Neural progenitor cell (in vitro differentiated cells): ENCODE measurements at regions not wholly inside any gene's neighbourhood (a gene's known extent, or its start where the extent isn't known, plus 50 kb on each side); places are given as distances from the start of the nearest gene placed in this dataset.

Experiments used
- EZH2phosphoT487 ChIP-seq: fragments of 200-600 bp; sonication (generic); IDR thresholded peaks from 2 replicates; pipeline ENCODE4 v1.6.1; 2017; ENCODE audit warnings: antibody characterized with exemption
- TF ChIP-seq, protein P1 (sequence below): fragments of 200-600 bp; sonication (generic); IDR thresholded peaks from 2 replicates; pipeline ENCODE4 v1.5.1; 2017; ENCODE audit warnings: antibody characterized with exemption, mild to moderate bottlenecking

DNA sequence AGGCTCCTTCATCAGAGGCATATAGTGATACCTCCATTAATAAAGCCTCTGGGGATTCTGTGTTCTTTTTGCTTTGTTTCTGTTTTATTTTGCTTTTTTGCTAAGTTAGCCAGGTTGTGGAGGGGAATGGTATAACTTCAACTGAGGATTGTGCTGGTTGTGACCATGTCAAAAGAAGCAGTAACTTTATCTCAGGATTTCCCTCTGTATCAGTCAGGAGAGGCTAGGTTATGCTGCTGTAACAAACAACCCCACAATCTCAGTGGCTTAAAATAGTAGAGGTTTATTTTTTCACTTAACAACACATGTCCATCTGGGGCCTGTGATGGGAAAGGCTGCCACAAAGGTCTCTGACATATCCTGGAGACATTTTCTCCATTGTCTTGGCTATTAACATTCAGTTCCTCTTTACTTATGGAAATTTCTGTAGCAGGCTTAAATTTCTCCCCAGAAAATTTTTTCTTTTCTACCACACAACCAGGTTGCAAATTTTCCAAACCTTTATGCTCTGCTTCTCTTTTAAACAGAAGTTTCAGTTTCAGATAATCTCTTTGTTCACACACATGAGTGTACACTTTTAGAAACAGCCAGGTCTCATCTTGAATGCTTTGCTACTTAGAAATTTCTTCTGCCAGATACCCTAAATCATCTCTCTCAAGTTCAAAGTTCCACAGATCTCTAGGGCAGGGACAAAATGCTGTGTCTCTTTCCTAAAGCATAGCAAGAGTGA lies 64.7 kb downstream of the UCHL1 start:
- TF ChIP-seq, protein P1, sequence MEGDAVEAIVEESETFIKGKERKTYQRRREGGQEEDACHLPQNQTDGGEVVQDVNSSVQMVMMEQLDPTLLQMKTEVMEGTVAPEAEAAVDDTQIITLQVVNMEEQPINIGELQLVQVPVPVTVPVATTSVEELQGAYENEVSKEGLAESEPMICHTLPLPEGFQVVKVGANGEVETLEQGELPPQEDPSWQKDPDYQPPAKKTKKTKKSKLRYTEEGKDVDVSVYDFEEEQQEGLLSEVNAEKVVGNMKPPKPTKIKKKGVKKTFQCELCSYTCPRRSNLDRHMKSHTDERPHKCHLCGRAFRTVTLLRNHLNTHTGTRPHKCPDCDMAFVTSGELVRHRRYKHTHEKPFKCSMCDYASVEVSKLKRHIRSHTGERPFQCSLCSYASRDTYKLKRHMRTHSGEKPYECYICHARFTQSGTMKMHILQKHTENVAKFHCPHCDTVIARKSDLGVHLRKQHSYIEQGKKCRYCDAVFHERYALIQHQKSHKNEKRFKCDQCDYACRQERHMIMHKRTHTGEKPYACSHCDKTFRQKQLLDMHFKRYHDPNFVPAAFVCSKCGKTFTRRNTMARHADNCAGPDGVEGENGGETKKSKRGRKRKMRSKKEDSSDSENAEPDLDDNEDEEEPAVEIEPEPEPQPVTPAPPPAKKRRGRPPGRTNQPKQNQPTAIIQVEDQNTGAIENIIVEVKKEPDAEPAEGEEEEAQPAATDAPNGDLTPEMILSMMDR, result no peak
- TF ChIP-seq EZH2phosphoT487, result no peak
